ENCODE measurements at regions not wholly inside any gene's neighbourhood (a gene's known extent, or its start where the extent isn't known, plus 50 kb on each side); places are given as distances from the start of the nearest gene placed in this dataset.

GRCh38 chr5:136714286-136714685 is 348.9 kb upstream of the TRPC7 start:
- TF ChIP-seq POLR2A (IDR thresholded peaks at IDR 0.05) (no peak), CTCF (IDR thresholded peaks at IDR 0.05) (no peak)
